GM18505 (cell line): ENCODE measurements at regions not wholly inside any gene's neighbourhood (a gene's known extent, or its start where the extent isn't known, plus 50 kb on each side); places are given as distances from the start of the nearest gene placed in this dataset.
"Not testable (repeated sequence)": the region's sequence is repeated elsewhere in the genome, so short reads cannot be mapped to it uniquely, and the experiment has no call there.

Experiments
- ATAC-seq: cut with Tn5 transposase; IDR thresholded peaks from one replicate; pipeline ENCODE4 v1.9.1; 2021; ENCODE audit not compliant: unreplicated experiment
- POLR2A ChIP-seq: IDR thresholded peaks from 4 replicates; pipeline ENCODE4 v1.6.1; 2011; ENCODE audit warnings: borderline replicate concordance; ENCODE audit not compliant: insufficient read depth, insufficient read length; ENCODE audit errors: extremely low read depth

- TF ChIP-seq POLR2A: no peak
- no peak for ATAC-seq
These were observed 198.9 kb downstream of the FBXO8 start for GRCh38 chr4:174084542-174084941.

- no peak for TF ChIP-seq POLR2A
- no peak for ATAC-seq
These were observed 203.1 kb downstream of the FBXO8 start for GRCh38 chr4:174080361-174080760.

GRCh38 chr4:174071595-174071994, 211.9 kb downstream of the FBXO8 start:
- no peak for TF ChIP-seq POLR2A
- no peak for ATAC-seq

- TF ChIP-seq POLR2A: no peak
- ATAC-seq: no peak
These were observed 213.6 kb downstream of the FBXO8 start for GRCh38 chr4:174069848-174070330.

- no peak for TF ChIP-seq POLR2A
- ATAC-seq: no peak
These were observed 216.8 kb downstream of the FBXO8 start for GRCh38 chr4:174066611-174067205.

GRCh38 chr4:174062831-174063230, 220.6 kb downstream of the FBXO8 start:
- TF ChIP-seq POLR2A: no peak
- ATAC-seq: no peak

- no peak for ATAC-seq
- TF ChIP-seq POLR2A: no peak
These were observed 222.4 kb downstream of the FBXO8 start for GRCh38 chr4:174061026-174061425.

- ATAC-seq: no peak
These were observed 224.6 kb downstream of the FBXO8 start for GRCh38 chr4:174058846-174059245.

GRCh38 chr4:174056959-174057358, 226.5 kb downstream of the FBXO8 start:
- TF ChIP-seq POLR2A: no peak
- ATAC-seq: no peak

More at GRCh38 chr4:174058846-174059245, 224.6 kb downstream of the FBXO8 start:
- no peak for TF ChIP-seq POLR2A

- no peak for TF ChIP-seq POLR2A
- no peak for ATAC-seq
These were observed 228.1 kb downstream of the FBXO8 start for GRCh38 chr4:174055344-174055743.

- ATAC-seq: no peak
These were observed 229.6 kb downstream of the FBXO8 start for GRCh38 chr4:174053895-174054294.

GRCh38 chr4:174047363-174047762, 236.1 kb downstream of the FBXO8 start:
- no peak for TF ChIP-seq POLR2A
- ATAC-seq: no peak

More at GRCh38 chr4:174053895-174054294, 229.6 kb downstream of the FBXO8 start:
- TF ChIP-seq POLR2A: no peak

GRCh38 chr4:174045829-174046228, 237.6 kb downstream of the FBXO8 start:
- not testable (repeated sequence) for ATAC-seq

- TF ChIP-seq POLR2A: no peak
- ATAC-seq: no peak
These were observed 238.1 kb downstream of the FBXO8 start for GRCh38 chr4:174045381-174045780.
